Amniotic epithelial cell (primary cell): ENCODE measurements at regions not wholly inside any gene's neighbourhood (a gene's known extent, or its start where the extent isn't known, plus 50 kb on each side); places are given as distances from the start of the nearest gene placed in this dataset.

Experiments
- DNase-seq: peaks from one replicate; pipeline ENCODE4 v3.0.0-alpha.2; 2010; ENCODE audit warnings: low read depth

DNA sequence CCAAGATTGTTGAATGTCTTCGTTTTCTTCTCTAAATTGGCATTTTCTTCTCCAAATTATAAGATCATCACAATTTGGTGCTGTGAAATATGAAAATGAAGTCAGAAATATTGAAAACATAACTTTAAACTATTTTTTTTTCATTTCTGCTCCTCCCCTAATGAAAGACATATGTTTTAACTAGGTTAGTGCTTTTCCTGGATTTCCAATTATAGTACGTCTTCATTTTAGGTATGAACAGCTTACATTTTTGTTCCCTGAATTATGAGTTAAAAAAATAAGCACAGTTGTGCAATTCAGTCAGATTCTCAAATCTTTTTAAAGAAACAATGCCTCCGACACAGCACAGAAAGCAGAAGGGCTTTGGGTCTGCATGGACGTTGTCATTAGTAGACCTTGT, 83.5 kb upstream of the CFAP20DC start:
- DNase-seq: no peak

DNA sequence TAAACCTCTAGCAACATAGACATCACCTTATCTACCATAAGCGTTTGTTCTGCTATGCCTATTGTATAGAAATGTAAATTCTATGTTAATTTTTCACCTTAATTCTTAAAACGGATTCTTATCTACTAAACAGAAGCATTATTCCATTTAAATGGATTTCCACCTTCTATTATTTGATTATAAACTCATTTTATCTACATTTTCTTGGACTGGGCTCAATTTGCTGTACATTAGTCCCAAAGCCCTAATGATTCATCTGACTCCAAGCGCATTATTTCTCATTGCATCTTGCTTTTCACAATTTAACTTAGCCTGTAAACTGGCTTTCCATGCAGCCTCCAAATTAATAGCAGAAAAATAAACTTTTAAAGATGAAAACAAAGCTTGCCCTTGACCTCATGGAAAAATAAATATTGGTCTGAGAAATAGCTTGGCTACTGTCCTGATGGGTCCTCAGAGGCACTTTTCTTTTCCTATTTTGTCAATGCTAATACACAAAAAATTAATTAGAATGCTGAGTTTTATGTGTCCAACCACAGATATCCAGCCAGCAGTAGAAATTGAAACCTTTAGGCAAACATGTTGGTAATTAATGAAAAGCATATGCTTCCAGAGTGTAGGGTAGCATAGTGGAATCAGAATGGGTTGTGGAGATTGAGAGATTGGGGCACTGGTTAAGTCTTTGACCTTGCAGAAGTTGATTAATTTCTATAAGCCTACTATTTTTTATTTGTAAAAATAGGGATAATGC, 81.4 kb upstream of the CFAP20DC start:
- no peak for DNase-seq

DNA sequence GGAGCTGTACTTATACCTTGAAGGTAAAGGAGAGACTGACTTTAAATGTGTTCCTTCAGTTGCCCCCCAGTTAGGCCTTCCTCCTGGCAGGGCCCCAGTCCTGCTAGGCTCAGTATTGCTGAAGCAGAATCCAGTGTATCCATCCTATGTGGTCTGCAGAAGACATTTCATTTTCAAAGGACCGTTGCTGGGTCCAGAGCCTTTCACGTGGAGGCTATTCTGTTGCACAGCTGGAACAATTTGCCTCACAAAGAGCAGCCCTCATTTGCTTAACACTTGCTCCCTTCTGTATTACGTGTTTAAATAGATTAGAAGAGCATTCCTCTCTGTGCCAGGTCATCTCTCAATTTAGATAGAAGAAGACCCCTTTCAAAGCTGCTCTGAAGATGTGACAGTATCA, 78.9 kb upstream of the CFAP20DC start:
- DNase-seq: no peak

DNA sequence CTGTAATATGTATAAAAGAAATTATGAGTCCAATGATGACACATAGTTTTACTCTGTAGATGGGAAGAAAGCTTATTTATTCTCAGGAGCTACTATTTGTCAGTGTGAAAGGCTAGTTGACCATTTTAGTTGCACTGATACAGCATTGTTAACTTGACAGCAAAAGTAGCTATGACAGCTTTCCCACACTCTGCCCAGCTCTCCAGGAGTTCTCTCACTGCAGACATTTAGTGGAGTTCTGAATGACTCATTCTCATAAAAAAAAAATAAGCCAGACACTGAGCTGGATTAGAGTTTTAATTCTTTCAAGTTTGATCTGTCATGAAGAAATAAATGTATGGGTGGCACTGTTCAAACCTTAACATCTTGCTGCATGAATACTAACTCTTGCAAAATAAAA, 77.2 kb upstream of the CFAP20DC start:
- DNase-seq: peak; percentile 45

DNA sequence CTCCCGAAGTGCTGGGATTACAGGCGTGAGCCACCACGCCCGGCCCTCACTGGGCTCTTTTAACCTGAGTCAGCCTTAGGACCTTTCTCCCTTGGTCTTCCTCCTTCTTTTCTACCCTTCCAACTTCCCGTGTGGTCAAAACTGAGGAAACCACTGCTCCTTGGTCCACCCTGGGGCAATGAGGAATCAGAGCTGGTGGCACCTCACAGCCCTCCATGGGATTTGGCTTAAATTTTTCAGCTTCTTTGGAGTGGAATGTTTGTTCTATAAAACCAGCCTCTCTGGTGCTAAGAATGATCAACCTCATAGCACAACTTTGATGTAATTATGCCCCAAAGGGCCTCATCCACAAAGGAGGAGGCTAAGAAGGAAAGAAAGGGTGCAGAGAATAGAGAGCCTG, 76.6 kb upstream of the CFAP20DC start:
- DNase-seq: no peak

DNA sequence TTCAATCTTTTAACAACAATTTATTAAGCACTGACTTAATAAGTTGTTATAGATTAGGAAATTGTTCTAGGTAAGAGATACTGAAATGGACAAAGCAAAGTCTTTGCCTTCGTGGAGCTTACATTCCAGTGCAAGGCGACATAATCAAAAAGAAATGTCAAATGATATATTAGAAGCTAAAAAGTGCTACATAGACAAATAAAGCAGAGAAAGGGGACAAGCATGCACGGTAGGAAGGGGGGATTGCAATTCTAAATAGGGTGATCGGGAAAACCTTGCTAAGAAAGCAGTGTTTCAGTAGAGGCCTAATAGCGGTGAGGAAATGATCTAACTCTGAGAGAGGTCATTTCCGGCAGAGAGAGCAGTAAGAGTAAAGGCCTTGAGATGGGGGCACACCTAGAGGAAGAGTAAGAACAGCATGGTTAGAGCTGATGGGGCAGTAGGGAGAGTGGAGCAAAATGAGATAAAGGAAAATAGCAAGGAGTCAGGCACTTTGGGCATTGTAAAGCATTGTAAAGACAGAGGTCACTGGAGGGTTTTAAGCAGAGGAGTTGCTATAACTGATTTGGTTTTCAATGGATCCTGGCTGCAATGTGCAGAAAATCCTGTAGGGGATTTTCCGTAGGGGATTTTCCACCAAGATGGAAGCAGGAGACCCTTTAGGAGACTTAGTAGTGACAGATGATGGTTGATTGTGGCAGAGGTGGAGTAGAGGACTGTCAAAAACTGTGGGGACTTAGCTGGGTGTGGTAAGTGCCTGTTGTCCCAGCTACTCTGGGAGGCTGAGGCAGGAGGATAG, 71.7 kb upstream of the CFAP20DC start:
- no peak for DNase-seq

DNA sequence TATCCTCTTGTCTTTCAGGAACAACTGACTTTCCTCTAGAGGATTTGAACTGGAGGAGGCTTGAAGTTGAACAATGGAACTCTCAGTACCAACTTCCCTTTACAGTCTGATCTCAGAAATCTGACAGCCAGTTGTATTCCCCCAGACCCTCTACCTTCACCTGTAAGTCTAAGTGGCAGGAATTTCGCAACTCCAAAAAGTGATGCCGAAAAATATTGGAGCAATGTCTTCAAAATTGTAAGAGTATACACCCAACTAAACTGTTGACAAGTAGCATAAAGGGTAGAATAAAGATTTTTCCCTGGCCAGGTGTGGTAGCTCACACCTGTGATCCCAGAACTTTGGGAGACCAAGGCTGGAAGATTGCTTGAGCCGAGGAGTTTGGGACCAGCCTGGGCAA, 69.1 kb upstream of the CFAP20DC start:
- DNase-seq: no peak

DNA sequence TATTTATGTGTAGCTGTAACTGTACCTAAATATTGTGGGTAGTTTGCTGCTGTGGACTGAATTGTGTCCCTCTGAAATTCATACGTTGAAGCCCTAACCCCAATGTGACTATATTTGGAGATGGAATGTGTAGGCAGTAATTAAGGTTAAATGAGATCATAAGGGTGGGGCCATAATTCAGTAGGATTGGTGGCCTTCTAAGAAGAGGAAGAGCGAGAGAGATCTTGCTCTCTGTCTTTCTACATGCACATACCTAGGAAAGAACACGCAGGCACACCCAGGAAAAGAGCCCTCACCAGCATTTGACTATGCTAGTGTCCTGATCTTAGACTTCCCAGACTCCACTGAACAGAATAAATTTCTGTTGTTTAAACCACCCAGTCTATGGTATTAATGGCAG, 67.6 kb upstream of the CFAP20DC start:
- DNase-seq: no peak

DNA sequence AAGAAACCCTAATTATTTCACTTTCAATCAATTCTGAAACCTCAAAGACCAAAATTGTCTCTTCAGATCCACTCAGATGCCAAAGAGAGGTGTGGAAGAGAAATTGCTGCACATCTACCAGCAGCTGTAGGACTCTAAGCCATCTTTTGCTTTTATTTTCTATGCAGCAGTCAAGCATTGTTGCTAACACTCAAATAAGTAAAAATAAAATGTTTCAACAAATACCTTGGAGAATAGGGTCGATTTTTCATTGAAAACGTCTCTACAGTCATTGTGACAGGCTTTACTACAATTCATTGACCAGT, 66.4 kb upstream of the CFAP20DC start:
- no peak for DNase-seq

DNA sequence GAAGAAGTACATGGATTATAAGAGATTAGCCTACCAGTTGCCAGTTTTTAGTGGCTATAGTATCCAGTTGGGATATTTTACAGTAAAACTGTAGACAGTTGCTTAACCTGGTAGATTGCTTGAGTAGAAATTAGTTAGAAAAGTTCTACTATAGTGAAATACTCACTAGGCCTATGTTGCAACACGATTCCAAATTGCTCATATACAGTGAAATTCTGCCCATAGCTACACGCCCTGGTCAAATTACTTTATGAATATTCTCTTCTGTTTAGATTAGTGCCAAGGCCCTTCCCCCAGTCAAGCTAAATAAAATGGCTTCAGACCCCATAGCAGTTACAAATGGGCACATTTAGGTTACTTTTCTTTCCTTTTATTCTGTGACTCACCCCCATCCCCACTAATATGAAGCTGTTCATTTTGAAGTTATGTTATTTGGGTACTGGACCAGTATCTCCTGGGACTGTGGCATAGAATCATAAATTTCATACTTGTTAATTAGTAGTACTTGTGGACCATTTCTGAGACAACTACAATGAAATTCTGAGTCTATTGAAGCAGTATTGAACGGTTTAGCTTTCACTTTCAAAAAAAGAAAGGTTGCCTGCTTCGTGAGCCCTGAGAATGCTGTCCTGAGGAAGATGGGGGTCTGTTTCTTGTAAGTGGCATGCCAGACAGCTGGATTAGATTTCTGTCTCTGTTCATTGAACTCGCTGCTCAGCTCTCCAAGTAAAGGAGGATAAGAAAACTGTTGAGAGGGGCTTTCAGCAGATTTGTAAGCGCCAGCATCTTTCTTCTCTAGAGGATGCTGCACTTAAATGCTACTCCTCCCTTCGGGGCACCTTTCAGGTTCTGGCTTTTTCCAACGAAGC, 65.8 kb upstream of the CFAP20DC start:
- peak; percentile 13 for DNase-seq

DNA sequence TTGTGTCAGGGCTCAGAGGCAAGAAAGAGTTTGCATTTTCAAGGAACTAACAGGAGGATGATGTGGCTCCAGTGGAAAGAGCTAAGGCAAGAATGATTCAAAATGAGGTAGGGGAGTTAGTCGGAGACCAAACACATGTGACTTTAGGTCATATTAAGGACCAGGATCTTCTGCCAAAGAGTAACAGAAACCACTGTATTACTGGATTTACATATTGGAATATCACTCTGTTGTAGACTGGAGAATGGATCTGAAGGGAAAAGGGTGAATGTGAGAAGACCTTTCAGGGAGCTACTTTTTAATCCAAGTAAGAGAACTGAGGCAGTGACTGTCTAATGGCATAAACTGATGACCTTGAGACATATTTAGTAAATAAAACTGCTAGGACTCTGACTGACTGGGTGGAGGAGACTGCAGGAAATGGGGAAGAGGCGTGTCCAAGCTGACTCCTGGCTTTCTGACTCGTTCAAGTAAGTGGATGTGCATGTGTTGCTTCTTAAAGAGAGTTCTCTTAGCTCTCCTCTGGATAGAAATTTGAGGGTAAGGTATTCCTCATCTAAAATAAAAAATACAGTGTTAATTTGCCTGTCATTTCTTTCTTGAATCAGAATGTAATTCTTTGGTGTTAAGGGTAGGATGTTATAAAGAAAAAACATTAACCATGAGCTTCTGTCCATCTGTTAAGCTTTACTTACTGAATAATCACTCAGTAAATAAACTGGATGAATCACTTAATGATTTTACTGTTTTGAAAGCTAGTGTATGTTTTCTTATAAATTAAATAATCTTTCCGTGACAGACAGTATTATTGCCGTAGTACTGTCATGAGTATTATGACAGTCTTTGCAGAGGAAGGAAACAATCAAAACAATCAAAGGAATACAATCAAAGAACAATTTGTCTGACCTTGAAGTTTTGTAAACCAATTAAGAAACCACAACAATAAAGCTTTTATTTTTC, 58.3 kb upstream of the CFAP20DC start:
- no peak for DNase-seq

DNA sequence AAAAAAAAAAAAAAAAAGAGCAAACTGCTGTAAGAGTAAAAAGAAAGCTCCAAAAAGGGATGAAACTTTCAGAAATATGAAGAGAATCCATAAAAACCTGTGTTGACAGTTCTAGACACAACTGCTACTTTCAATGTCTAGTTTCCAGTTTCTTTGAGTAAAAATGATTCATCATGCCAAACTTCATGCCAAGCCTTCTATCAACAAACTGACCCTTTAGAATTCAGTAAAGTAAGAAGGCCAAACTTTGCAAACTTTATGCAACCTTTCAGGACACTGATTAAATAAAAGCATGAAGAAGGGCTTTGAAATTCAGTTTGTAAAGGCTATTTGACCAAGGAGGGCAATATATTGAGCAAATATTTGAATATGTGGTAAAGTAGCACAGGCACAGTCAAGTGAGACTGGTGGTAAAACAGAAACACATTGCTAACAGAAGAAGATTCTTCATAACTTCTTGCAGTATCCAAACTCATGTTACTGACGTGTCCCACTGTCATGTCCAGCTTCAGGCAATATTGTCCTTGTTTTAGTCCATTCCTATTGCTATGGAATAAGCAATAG, 56.3 kb upstream of the CFAP20DC start:
- no peak for DNase-seq

DNA sequence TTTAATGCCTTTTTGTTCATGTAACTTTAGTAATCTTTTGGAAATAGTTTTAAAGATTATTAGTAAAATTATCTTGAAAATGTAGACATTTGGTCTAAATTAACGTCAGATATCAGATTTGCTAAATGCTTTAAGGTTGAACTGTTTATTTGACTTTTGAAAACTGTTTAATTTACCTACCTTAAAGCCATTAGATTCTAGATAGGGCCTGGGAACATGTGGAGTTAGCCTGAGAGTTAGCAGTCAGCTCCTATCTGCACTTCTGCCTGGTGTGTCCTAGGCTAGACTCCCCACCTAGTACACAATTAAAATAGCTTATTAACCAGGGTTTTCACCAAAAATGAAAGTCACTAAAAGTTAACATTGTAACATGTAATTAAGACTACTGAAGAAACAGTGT, 53.7 kb upstream of the CFAP20DC start:
- no peak for DNase-seq

DNA sequence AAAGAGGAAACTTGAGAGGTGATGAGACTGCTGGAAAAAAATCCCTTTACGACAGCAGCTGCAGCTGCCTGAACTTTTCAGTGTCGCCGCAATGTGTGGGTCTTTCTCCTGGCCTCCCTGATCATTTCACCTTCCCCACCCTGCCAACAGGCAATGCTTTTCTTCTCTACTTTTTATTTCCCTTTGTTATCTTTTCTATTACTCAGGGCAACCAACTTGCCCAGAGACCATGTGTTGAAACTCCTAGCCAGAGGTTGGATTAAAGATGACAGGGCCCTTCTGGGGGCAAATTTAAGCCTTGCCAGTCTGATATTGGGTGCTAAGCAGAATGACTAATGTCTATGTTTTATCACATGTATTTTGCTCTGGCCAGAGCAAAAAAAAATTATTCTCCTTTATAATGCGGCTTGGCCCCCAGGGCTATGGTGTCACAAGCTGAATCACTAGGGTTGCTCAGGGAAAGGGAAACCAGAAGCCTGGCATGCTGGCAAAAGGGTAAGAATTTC, 51.5 kb upstream of the CFAP20DC start:
- peak; percentile 12 for DNase-seq
